HG03045 (cell line): ENCODE measurements at regions not wholly inside any gene's neighbourhood (a gene's known extent, or its start where the extent isn't known, plus 50 kb on each side); places are given as distances from the start of the nearest gene placed in this dataset.

Experiments used
- ATAC-seq: cut with Tn5 transposase; IDR thresholded peaks from one replicate; pipeline ENCODE4 v1.9.1; 2021; ENCODE audit warnings: mild to moderate bottlenecking, moderate library complexity; ENCODE audit not compliant: unreplicated experiment

DNA sequence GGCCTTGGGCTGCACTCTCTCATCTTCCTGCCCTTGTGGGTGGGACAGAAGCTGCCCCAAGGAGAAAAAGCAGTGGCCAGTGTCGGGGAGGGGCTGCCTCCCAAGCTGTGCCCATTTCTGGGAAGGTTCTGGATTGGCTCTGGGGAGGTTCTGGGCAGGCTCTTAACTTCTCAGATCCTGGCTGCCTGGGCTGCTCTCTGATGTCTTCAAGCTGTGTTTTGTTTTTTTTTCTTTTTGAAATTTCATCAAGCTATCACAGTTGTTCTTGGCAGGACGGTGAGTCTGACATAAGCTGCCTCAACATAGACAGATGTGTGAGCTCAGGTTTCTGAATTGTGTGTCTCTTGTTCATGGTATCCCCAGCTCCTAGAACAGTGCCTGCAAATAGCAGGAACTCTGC is 1032.0 kb downstream of the BRD1 start:
- ATAC-seq = no peak

DNA sequence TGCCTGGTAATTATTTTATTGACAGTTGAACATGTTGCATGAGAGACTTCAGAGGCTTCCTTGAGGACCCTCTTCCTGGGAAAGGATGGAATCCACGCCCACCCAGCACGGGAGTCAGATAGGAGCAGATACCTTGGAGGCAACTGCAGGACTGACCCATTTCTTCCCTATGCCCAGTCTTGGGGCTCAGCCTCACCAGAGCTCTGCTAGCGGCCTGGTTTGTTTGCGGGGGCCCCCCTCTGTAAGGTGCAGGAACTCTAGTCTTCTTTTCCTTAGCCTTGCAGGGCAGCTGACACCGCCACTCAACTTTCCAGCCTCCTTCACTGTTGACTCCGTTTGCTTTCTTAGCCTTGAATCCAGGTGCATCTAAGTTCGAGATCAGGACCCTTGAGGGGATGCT is 1032.8 kb downstream of the BRD1 start:
- ATAC-seq = no peak

- no peak for ATAC-seq
These were observed 1033.7 kb downstream of the BRD1 start for GRCh38 chr22:48793949-48794348.

DNA sequence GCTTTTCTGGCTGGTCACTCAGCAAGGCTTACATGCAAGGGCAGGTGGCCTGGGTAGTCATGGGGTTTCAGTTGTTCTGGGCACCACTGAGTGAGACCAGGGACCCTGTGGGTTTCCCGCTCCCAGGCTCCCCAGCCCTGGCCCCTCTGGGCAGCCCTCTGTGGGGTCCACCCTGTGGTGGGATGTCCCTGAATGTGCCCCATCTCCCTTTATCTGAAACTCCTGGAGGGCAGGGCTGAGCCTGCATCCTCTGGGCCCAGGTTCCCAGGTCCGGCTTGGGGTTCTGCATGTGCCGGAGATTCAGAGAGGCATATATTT is 1041.0 kb downstream of the BRD1 start:
- no peak for ATAC-seq

DNA sequence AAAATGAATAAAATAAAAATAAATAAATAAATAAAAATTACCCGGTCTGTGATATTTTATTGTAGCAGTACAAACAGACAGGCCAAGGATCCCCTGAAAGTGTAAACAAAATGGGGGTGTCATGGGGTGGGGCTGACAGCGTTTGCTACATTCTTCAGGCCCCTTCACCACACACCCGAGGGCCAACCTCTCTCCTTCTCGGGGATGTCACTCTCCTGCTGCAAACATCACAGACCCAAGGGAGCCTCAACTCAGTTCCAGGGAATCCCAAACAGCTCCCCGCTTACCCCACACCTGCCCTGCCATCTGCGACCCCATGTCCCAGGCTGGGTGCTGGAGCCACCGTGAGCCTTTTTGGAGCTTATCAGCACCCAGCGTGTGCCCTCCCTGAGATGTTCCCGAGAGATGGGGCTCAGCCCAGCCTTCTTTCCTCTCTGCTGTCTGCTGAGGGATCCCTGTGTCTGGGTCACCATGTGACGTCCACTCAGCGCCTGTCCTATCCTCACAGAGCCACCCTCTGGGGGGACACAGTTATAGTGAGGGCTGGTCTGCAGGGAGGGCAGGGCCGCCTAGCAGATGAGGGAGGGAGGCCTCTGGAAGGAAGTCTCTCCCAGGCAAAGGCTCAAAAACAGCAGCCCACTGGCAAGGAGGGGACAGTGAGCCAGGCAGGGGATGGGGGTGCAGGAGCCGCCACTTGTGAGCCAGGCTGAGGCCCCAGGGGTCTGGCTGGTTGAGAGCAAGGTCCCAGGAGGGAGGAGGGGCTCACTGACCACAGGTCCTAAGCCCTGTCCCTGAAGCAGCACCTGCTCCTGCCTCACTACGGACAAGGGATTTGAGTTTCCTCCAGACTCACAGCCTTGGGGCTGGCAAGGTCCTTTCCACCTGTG is 1041.6 kb downstream of the BRD1 start:
- no peak for ATAC-seq

DNA sequence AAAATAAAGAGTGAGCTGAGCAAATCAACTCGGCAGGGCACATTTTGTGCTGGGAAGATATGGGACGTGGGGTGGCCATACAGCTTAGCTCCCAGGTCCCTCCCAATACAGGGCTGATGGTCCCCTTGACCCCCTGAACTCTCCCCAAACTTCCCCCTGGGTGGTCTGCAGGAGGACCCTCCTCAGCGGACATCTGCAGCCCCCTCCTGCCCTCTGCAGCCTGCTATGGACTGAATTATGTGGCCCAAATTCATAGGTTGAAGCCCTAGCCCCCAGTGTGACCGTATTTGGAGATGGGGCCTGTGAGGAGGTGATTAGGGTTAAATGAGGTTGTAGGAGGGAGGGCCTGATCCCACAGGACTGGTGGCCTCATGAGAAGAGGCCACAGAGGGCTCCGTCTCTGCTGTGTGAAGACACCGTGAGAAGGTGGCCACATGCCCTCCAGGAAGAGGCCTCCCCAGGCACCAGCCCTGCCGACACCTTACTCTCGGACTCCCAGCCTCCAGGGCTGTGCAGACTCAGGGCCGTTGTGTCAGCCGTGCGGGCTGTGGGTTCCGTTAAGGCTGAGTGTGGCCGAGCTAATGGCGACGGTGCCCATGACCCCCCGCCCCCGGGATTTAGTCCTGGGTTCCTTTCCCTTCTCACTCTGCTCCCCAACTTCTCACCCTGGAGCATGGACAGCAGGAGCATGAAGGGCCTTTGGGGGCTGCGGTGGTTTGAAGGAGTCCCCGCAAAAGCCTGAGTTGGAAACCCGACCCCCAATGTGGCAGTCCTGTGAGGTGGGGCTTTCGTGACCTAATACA is 1042.8 kb downstream of the BRD1 start:
- ATAC-seq = no peak

DNA sequence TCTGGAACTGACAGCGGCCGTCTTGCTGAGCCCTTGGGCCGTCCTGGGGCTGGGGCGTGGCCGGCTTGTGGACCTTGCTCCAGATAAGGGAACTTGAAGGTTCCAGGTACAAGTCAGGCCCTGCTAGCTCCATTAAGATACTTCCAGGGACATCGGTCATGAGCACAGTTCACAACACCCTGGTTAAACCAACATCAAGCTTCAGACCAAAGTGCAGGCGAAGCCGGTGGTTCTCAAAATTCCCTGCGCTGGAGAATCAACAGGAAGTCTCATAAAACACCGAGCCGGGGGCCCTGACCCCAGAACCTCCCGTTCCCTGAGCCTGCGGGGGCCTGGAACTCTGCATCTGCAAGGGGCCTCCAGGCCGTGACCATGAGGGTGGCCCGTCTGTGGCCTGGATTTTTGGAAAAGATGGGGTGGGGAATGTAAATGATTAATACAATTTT is 1043.8 kb downstream of the BRD1 start:
- no peak for ATAC-seq

- ATAC-seq = no peak
These were observed 1044.7 kb downstream of the BRD1 start for GRCh38 chr22:48782811-48783511.

DNA sequence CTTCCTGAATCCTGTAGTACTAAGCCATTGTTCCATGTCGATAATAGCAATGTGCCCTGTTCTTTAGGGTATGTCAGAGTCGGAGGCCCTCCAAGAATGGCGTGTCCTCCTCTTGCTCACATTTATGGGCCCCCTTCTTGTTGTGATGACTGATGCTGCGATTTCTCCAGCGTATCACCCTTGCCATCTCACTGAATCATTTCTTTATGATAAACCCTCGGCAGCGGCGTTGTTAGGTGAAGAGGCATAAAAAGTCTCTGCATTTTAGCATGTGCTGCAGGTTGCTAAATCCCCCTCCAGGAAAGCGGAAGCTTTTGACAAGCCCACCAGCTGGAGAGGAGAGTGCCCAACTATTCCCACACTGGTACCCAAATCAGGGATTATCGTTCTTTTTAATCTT is 1045.3 kb downstream of the BRD1 start:
- ATAC-seq = no peak

- ATAC-seq = no peak
These were observed 1045.8 kb downstream of the BRD1 start for GRCh38 chr22:48781868-48782267.

DNA sequence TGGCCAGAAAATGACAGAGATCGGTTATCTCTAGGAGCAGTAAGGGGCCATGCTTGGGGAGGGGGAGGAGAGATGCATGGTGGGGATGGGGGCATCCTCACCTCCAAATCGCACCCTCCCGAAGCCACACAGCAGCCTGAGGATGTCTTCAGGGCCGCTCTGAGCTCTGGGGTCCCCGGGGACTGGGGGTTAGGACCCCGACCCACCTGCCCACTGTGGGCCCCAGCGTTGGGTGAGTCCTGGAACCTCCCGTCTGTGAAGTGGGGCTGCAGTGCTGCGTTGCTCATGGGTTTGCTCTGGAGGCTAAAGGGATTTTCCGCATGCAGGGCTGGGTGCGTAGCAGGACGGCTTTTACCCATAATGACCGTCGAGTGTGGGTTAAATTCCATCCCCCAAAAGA is 1046.3 kb downstream of the BRD1 start:
- ATAC-seq = no peak

DNA sequence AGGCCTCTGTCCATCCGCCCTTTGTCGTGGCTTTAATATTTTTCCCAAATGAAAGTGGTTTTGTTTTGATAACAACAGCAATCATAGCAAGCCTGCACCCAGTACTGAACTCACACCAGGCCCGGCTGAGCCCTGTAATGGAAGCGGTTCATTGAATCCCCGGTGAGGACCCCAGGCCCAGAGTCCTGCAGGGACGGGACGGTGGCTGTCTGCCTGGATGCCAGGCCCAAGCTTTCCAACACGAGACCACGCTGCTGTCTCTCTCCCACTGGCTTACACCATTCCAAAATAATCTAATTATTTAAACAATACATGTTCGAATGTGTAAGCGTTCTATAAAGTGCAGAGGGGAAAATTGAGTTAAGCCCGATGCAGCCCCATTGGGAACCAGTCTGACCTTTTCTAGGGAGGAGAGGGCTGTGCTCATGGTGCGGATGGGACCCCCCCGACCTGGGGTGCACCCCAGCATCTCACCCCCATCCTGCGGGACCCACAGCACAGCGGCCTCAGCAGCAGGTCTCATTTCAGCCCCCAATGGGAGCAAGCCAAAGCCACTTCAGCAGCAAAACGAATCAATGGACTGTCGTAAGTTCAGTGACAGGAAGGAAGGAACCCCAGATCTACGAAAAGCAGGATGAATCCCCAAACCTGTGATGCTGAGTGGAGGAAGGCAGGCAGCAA is 1046.9 kb downstream of the BRD1 start:
- no peak for ATAC-seq

DNA sequence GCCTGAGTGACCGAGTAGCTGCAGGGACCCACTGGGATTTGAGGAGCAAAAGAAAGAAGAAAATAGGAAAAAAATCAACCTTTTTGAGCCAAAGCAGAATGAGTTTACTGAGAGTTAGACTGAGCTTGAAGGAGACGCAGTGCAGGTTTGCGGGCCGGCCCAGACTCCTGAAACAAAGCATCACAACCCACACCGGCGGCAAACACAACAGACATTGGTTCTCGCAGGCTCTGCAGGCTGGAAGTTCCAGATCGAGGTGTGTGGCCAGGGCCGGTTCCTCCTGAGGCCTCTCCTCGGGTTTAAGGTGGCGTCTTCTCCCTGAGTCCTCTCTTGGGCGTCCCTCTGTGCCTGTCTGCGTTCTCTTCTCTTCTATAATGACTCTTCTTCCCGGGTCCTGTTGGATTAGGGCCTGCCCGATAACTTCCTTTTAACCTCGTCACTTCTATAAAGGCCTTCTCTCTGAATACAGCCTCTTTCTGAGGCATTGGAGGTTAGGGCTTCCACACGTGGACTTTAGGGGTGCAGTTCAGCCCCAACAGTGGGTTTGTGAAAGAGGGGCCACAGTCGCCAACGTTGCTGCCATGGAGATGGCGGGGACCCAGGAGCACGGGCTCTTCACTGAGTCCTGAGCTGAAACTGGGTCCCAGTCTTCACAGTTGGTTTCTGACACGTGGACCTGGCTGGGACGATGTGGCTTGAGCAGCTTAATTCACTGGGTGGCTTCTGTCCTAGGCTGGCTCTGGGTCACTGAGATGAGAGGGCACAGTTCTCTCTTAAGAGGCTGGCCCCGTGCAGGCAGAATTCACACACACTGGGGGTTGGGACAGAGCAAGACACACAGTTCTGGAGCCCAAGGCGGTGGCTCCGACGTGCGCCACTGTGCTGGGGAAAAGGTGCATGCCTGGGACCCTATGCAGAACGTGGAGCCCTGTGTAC is 1047.7 kb downstream of the BRD1 start:
- ATAC-seq = no peak

DNA sequence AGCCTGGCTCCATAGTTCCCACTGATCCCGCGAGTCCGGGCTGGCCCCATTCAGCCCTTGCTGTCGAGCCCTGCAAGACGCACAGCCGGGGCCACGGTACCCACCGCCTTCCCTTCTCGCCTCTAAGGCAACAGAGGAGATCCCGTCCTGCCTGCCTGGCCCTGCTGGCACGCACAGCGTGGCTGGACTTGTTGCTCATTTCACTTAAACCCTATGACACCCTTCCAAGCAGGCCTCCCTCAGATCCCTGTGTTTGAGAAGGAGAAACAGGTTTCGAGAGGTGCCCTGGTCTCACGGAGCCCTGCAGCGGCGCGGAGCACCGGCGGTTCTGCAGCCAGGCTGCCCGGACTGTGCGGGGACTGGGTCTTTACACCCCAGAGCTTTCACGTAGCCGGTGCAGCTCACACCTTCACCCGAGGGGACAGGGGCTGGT is 1048.4 kb downstream of the BRD1 start:
- ATAC-seq = no peak

- no peak for ATAC-seq
These were observed 1049.1 kb downstream of the BRD1 start for GRCh38 chr22:48778308-48779195.

DNA sequence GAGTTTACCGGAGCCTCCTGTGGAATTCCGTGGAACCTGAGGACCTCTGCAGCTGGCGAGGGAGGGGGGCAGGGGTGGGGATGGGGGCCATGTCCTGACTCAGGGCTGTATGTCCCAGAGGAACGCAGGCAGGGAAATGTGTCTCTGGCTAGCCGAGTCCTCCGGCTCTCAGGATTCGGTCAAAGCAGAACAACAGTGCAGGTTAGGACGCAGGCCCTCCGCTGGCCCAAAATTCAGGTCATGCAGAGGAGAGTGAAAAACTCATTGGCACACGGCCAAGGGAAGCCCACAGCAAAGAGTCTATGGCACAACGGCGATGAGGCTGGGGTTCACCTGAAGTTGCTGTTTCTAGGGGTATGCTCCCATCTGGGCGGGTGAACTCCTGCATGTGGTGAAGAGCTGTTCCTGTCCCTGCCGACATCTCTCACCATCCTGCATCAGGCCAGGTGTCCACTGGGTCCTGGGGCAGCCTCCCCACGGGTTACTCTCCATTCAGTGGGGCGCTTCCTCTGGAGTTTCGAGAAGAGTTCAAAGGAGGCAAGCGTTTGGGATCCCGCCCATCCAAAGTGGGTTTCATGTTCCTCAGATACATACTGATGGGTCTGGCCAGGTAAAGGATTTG is 1055.3 kb downstream of the BRD1 start:
- ATAC-seq = no peak

GRCh38 chr22:48765595-48765994 is 1062.1 kb downstream of the BRD1 start:
- ATAC-seq = no peak

DNA sequence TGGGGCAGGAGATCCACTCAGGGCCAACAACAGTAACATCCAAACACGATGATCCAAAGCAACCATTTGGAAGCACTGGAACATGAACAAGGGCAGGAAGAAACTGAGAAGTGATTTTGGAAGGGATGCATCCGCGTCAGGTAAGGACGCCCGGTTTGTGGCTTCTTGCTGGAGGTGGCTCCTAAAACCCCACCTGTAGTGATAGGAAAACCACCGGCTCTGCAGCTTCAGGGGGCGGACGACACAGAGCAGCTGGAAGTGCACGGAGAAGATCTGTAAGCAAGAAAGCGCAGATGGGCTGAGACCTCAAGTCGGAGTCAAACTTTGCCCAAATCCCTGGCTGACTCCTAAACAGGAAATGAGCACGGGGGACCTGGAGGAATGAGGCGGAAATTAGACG is 1066.1 kb downstream of the BRD1 start:
- no peak for ATAC-seq
